GM12878 (cell line): ENCODE measurements at regions not wholly inside any gene's neighbourhood (a gene's known extent, or its start where the extent isn't known, plus 50 kb on each side); places are given as distances from the start of the nearest gene placed in this dataset.

Source experiments
- ATAC-seq: fragments of 200-7000 bp; cut with Tn5 transposase; 3 replicates; pipeline ENCODE4 v1.9.1; 2020; ENCODE audit warnings: mild to moderate bottlenecking, moderate library complexity
- BruUV-seq: library from RNA; stranded (reverse); fragments of 400-500 nt; replicated peaks from 2 replicates; lab custom pipeline; 2021; lab: Mats Ljungman, UMichigan
- CTCF ChIA-PET: fragments of 300-600 bp; sonication (Branson Sonifier 250); formaldehyde crosslinking; extraction: SDS; loops from one replicate; lab custom pipeline; 2021; ENCODE audit warnings: inconsistent platforms; lab: Yijun Ruan, JAX
- POLR2A ChIA-PET: fragments of 350-600 bp; formaldehyde crosslinking; extraction: SDS; loops from one replicate; lab custom pipeline; 2021; ENCODE audit warnings: inconsistent platforms; lab: Charles Lee
- RAD21 ChIA-PET: fragments of 300-600 bp; sonication (Branson Sonifier 250); formaldehyde crosslinking; loops from one replicate; lab custom pipeline; 2023; ENCODE audit warnings: antibody characterized with exemption; ENCODE audit not compliant: unreplicated experiment; lab: Charles Lee
- SMC1A ChIA-PET: fragments of 300-600 bp; sonication (Branson Sonifier 250); formaldehyde crosslinking; loops from one replicate; lab custom pipeline; 2023; ENCODE audit not compliant: unreplicated experiment, uncharacterized antibody; lab: Charles Lee
- DNase-seq: peaks from one replicate; pipeline ENCODE4 v3.0.0-alpha.2; 2011; ENCODE audit warnings: low read depth, low spot score
- FAIRE-seq: peaks from 3 replicates; lab custom pipeline; 2011; peaks lifted over from hg19 to GRCh38; lab: Jason Lieb, UNC
- H2AFZ ChIP-seq: 2 replicates; pipeline ENCODE4 v1.6.0; 2011; ENCODE audit warnings: low read depth, low read length, control low read depth; ENCODE audit not compliant: control insufficient read depth
- H3K27ac ChIP-seq: 2 replicates; pipeline ENCODE4 v1.5.1; 2011; ENCODE audit warnings: control low read depth; ENCODE audit not compliant: control insufficient read depth, insufficient read depth
- H3K27me3 ChIP-seq, 2 experiments: replicated peaks in 1 of 2; 2 replicates each; pipeline versions ENCODE4 v1.6.0 to v1.6.1; 2011; ENCODE audit warnings: low read length in 1 of 2; ENCODE audit not compliant: control insufficient read depth in 2 of 2, insufficient read depth in 2 of 2
- H3K36me3 ChIP-seq, 2 experiments: 2 replicates each; pipeline ENCODE4 v1.5.1; 2011; ENCODE audit warnings: low read length in 1 of 2; ENCODE audit not compliant: control insufficient read depth in 2 of 2, insufficient read depth in 2 of 2
- H3K4me1 ChIP-seq: 2 replicates; pipeline ENCODE4 v1.6.1; 2011; ENCODE audit warnings: mild to moderate bottlenecking, low read length, moderate library complexity, mixed read lengths; ENCODE audit not compliant: control insufficient read depth, insufficient read depth
- H3K4me2 ChIP-seq: 2 replicates; pipeline ENCODE4 v1.6.0; 2011; ENCODE audit warnings: control low read depth; ENCODE audit not compliant: control insufficient read depth, insufficient read depth
- H3K4me3 ChIP-seq: fragments of 200-600 bp; sonication (generic); 2 replicates; pipeline ENCODE4 v1.5.1; 2016
- H3K79me2 ChIP-seq: 2 replicates; pipeline ENCODE4 v1.6.0; 2011; ENCODE audit warnings: low read length; ENCODE audit not compliant: control insufficient read depth, insufficient read depth
- H3K9ac ChIP-seq: 2 replicates; pipeline ENCODE4 v1.8.0; 2011; ENCODE audit warnings: low read length, control low read depth, mixed read lengths; ENCODE audit not compliant: control insufficient read depth, insufficient read depth
- H3K9me3 ChIP-seq: replicated peaks from 3 replicates; pipeline ENCODE4 v1.5.1; 2011; ENCODE audit warnings: mild to moderate bottlenecking, low read length; ENCODE audit not compliant: control insufficient read depth, insufficient read depth
- H4K20me1 ChIP-seq: 2 replicates; pipeline ENCODE4 v1.6.0; 2011; ENCODE audit not compliant: control insufficient read depth, insufficient read depth
- BCL11A ChIP-seq: IDR thresholded peaks from 2 replicates; pipeline ENCODE4 v1.6.1; 2011; ENCODE audit warnings: low read depth, low read length
- CEBPB ChIP-seq, 2 experiments: fragments of 150-350 bp in 1 of 2; IDR thresholded peaks; 2 replicates each; pipeline ENCODE4 v1.6.1; 2012 to 2014; ENCODE audit warnings: low read depth in 2 of 2, low read length in 2 of 2, borderline replicate concordance in 1 of 2, inconsistent platforms in 1 of 2
- PML ChIP-seq: IDR thresholded peaks from 2 replicates; pipeline ENCODE4 v1.6.1; 2012; ENCODE audit warnings: low read length, inconsistent platforms
- SUPT20H ChIP-seq: IDR thresholded peaks from 2 replicates; pipeline ENCODE4 v1.6.1; 2011; ENCODE audit warnings: low read depth, mild to moderate bottlenecking, low read length, moderate library complexity, borderline replicate concordance; ENCODE audit not compliant: control insufficient read depth
- USF2 ChIP-seq: IDR thresholded peaks from 2 replicates; pipeline ENCODE4 v1.6.1; 2011; ENCODE audit warnings: low read depth, low read length, improper control_type of control experiment, borderline replicate concordance
- YY1 ChIP-seq: IDR thresholded peaks from 2 replicates; pipeline ENCODE4 v1.6.1; 2011; ENCODE audit warnings: low read depth, mild to moderate bottlenecking, low read length
- WGBS: methylation state at CpG from one replicate; pipeline ENCODE4 v1.1.6; 2016; ENCODE audit warnings: low lambda C conversion rate; ENCODE audit not compliant: insufficient replicate concordance, insufficient coverage; ENCODE audit errors: missing lambda C conversion rate; 5-methylcytosine and 5-hydroxymethylcytosine counted together
- in situ Hi-C: fragments of 300-500 bp; cut with MboI; formaldehyde crosslinking; loops from 9 replicates; pipeline ENCODE4 v1.14.3; 2018; ENCODE audit warnings: mixed read lengths
- intact Hi-C: fragments of 100-400 bp; cut with micrococcal nuclease; formaldehyde crosslinking; loops from one replicate; pipeline ENCODE4 v1.14.2; 2022; ENCODE audit not compliant: unreplicated experiment

DNA sequence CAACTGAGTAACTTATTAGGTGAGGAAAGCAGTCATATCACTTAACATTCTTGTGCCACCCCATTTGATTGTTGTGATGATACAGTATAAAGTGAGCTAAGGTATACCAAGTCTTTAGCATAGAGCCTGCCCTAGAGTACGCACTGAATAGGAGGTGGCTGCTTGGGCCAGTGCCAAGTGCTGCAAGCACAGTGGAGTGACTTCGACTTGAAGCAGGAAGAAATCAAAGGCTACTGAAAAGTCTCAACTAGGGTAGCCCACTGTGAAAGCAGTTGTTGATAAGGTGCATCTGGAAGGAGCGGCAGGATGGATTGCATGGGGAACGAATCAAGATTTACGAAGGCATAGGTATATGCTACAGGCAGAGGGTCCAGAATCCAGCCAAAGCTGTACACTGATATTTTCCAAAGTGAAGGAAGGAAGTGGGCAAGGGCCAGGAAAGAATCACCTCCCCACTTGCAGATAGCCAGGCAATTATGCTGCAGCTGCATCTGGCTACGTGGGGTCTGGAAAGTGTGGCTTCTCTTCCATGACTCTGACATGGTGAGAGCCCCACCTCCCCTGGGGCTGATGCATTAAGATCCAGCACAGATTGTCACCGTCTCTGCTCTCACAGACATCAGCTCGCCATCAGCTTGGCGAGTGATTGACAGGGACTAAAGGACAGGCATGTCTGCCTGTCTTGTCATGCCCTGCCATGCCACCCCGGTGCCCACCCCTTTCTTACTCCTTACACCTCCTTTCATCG, 287.0 kb upstream of the PLXNA2 start:
- DNase-seq = no peak
- ChIA-PET RAD21 (no interaction called here), SMC1A (no interaction called here), CTCF (no interaction called here), POLR2A (no interaction called here)
- FAIRE-seq = no peak
- ATAC-seq = no peak
- H2AFZ ChIP-seq = no peak overlapping the region
- H3K27ac ChIP-seq = no peak overlapping the region
- intact Hi-C loops = no loop called here
- no peaks in the 10 kb centered on the region for H3K4me1 ChIP-seq
- H3K79me2 ChIP-seq = no peaks in the 10 kb centered on the region
- TF ChIP-seq BCL11A (no peak), CEBPB (IDR thresholded peaks at IDR 0.05; ENCODE audit: borderline replicate concordance in 1 of 2, low read depth in 2 of 2, low read length in 2 of 2) (no peak), PML (no peak), USF2 (no peak), SUPT20H (no peak), YY1 (no peak)
- 14% methylated on average over 11 of the region's 11 CpGs for WGBS
- no peak overlapping the region for H3K4me2 ChIP-seq
- peaks cover 1 to 3% of the 10 kb centered on the region in 2 experiments; a peak in 3 of 4 replicates for H3K27me3 ChIP-seq
- no peaks in the 10 kb centered on the region for H3K9me3 ChIP-seq
- in situ Hi-C loops = no loop called here
- no peaks in the 10 kb centered on the region for H4K20me1 ChIP-seq
- no peak overlapping the region for H3K9ac ChIP-seq
- H3K36me3 ChIP-seq = no peaks in the 10 kb centered on the region
- BruUV-seq = no TSS peak
- H3K4me3 ChIP-seq = no peak overlapping the region
